ENCODE measurements at regions not wholly inside any gene's neighbourhood (a gene's known extent, or its start where the extent isn't known, plus 50 kb on each side); places are given as distances from the start of the nearest gene placed in this dataset.
"Not testable (repeated sequence)": the region's sequence is repeated elsewhere in the genome, so short reads cannot be mapped to it uniquely, and the experiment has no call there.

DNA sequence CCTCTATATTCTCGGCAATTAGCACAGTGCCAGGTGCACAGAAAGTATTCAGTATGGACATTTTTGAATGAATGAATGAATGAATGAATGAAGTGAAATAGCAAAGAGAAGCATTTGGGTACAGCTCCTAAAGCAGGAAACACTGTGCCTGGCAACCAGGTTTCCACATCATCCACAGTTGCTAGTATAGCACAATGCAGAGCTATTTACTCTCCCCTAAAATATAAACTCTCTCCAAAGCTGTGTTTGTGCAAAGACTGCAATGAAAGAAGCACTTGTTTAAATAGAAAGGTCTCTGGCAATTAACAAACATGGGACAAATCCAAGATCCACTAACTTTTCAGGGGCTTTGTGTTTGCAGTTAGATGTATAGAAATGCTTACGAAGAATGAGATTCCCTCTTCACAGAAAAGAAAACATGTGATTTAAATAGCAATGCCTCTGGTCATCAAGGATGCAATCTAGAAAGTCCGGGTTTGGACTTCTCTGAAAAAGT, 103.0 kb upstream of the OPCML start:
- no peak for DNase-seq

- not testable (repeated sequence) for DNase-seq
Observed at GRCh38 chr11:133628371-133628770, 96.1 kb upstream of the OPCML start.

GRCh38 chr11:133621611-133622010, 89.3 kb upstream of the OPCML start:
- no peak for DNase-seq

DNA sequence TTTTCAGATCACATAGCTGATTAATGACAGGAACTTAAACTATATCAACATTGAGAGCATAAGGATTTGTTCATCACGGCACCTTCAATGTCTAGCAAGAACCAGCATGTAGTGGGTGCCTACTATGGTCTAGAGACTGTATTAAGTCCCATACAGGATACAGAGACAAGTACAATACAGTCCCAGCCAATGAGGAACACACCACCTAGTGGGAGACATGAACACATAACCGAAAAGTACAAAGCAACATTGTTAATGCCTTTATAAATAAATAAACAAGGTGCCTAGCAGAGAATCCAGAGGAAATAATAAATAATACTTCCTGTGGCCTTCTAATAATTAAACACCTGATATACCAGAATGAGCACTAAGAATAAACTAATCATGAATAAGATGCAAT, 87.7 kb upstream of the OPCML start:
- DNase-seq: peak; percentile 43

DNA sequence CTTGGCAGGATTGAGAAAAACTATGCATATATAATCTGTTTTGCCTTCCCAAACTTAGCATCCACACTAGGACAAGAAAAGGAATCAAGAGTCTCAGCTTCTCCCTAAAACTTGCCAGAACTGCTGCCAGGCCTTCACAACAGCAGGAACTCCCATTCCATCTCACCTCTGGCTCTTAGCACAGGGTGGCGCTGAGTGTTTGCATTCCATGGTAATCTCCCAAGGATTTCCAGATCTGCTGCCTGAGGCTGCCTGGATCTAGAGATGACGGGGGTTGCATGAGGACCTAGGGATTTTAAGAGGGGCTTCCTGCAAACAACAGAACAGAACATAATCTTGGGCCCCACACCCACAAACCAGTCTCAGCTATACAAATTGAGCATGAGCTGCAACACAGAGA, 87.1 kb upstream of the OPCML start:
- DNase-seq: peak; percentile 36

GRCh38 chr11:133618544-133618943, 86.2 kb upstream of the OPCML start:
- DNase-seq: no peak

GRCh38 chr11:133608496-133608895, 76.2 kb upstream of the OPCML start:
- DNase-seq: no peak

GRCh38 chr11:133606124-133606523, 73.8 kb upstream of the OPCML start:
- no peak for DNase-seq

DNA sequence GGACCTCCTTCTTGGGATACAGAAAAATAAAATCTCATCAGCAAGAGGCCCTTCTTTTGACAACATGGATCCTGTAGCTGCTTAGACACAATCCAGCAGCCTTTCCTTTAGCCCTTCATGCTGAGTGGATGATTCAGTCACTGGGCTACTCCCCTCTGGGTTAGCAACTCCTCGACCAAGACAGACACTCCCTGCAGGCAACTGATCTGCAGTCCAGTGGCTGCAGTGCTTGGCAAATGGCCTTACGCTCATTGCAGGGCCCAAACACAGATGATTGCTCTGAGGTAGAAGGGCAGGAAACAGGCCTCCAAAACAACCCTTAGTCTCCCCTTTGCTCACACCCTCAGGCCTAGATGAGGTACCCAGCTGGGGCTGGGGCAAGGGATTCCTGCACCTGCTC, 73.2 kb upstream of the OPCML start:
- no peak for DNase-seq

DNA sequence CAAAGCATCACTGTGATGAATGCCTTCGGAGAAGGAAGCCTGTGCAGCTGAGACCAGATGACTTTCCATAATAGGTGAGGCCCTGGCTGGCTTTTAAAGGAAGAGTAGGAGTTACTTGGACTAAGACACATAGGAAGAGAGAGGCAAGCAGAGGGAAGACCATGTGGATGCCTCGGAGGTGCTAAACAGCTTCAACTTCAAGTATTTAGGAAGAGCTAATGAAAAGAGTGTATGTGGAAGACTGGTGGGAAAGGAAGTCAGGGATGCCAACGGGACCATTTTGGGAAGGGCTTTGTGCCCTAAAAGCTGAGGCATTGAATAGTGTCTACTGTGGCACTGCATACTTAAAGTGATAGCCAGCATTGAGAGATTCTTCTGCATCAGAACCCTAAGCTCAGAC, 69.3 kb upstream of the OPCML start:
- DNase-seq: no peak

GRCh38 chr11:133600786-133601185, 68.5 kb upstream of the OPCML start:
- no peak for DNase-seq

DNA sequence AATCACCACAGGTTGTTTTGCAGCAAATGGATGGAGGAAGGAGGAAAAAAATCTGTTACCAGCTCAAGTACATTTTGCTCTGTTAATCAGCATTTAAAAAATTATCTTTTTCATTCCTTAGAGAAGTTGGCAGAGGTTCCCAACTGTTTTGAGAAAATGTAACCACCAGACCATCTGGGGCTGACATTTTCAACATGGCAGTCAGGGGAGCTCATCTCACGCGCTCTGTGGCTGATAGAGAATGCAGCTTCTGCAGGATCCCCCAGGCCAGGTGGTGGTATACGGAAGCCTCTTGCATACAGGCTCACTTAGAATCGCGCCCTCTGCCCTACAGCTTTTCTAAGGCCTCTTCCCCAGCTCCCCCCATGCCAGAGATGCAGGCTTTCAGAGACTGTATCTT, 68.0 kb upstream of the OPCML start:
- DNase-seq: no peak

DNA sequence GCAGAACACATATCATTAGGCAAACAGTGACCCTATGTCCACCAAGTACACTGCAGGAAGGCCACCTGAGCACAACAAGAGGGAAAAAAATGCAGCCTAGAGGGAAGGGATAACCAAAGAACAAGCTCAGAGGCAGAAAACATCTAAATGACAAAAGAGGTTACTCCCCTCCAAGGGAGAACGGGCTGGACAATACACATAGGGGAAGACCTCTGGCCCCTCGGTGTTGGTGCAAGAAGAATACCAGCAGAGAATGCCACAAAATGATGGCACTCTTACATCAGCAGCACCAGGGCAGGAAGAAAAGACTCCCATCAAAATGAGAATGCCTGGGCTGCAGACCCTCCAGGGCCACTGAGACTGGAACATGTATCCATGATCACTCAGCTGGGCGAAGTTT, 66.6 kb upstream of the OPCML start:
- DNase-seq: no peak

GRCh38 chr11:133597236-133597635, 64.9 kb upstream of the OPCML start:
- DNase-seq: no peak

GRCh38 chr11:133595998-133596590, 63.8 kb upstream of the OPCML start:
- DNase-seq: no peak

- no peak for DNase-seq
Observed at GRCh38 chr11:133593036-133593435, 60.7 kb upstream of the OPCML start.

DNA sequence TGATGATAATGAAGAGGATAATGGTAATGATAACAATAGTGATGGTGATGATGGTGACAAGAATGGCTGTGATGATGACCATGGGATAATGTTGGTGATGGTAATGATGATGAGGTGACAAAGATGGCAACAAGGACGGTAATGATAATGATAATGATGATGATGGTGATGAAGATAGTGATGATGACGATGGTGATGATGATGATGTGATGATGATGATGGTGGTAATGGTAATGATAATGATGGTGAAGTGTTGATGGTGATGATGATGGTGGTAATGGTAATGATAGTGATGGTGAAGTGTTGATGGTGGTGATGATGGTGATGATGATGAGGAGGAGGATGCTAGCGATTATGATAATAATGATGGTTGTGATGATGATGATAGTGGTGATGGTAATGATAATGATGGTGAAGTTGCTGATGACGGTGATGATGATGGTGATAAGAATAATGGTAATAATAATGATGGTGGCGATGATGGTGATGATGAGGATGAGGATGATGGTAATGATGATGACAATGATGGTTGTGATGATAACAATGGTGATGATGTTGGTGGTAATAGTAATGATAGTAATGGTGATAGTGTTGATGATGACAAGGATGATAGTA, 54.7 kb upstream of the OPCML start:
- DNase-seq: no peak

DNA sequence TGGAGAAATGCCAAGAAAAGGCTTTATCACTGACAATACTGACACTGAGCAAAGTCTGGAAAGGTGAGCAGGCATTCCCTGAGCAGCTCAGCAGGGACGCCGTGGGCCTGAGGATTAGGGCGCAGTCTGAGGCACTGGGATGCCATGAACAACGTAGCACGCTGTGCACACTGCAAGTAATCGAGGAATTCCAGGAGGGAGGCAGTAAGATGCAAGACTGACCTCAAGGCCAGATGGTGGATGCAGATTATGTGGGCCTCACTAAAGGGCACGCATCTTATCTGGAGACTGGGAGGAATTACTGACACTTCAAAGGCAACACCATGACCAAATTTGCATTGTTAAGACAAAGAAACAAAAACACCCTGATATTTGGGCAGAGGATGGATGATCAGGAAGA, 50.4 kb upstream of the OPCML start:
- DNase-seq: no peak

DNA sequence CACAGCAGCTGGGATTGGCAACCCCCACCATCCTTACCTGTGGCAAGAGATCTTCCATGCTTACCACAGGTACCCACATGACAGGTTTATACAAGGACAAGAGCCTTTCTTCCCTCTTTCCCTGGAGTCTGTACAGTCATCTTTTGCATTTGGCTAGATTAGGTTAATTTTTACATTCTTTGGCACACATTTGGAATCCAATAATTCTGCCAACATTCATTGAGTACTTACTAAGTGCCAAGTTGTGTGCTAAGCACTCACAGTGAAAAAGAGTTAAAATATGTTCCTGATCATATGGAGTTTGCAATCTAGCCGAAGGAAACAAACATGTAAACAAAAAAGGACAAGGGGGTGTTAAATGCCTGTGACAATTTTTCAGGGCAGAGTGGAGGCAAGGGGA, 50.0 kb upstream of the OPCML start:
- DNase-seq: no peak

Data from NCI-H1092 treated with DMSO at 0.1 percent for 48 hours (cell line).